Hepatocyte (in vitro differentiated cells): ENCODE measurements at regions not wholly inside any gene's neighbourhood (a gene's known extent, or its start where the extent isn't known, plus 50 kb on each side); places are given as distances from the start of the nearest gene placed in this dataset.
A peak's percentile ranks its signal among the peaks of the same experiment; 100 is the strongest.

Source experiments
- DNase-seq: peaks from one replicate; pipeline ENCODE4 v3.0.0-alpha.2; 2016; ENCODE audit warnings: low spot score
- H2AFZ ChIP-seq: fragments of 200-600 bp; sonication (generic); 2 replicates; pipeline ENCODE4 v1.6.0; 2016; ENCODE audit warnings: antibody characterized with exemption, mild to moderate bottlenecking
- H3K27ac ChIP-seq: fragments of 200-600 bp; sonication (generic); 2 replicates; pipeline ENCODE4 v1.5.1; 2016; ENCODE audit warnings: mild to moderate bottlenecking
- H3K27me3 ChIP-seq: fragments of 200-600 bp; sonication (generic); 2 replicates; pipeline ENCODE4 v1.6.1; 2016
- H3K36me3 ChIP-seq: fragments of 200-600 bp; sonication (generic); replicated peaks from 2 replicates; pipeline ENCODE4 v1.5.1; 2016; ENCODE audit warnings: low read depth; ENCODE audit not compliant: insufficient read depth
- H3K4me1 ChIP-seq: fragments of 200-600 bp; sonication (generic); 2 replicates; pipeline ENCODE4 v1.5.1; 2016; ENCODE audit warnings: mild to moderate bottlenecking, moderate library complexity; ENCODE audit not compliant: insufficient read depth
- H3K4me2 ChIP-seq: fragments of 200-600 bp; sonication (generic); 2 replicates; pipeline ENCODE4 v1.6.0; 2016
- H3K4me3 ChIP-seq: fragments of 200-600 bp; sonication (generic); 2 replicates; pipeline ENCODE4 v1.5.1; 2016; ENCODE audit warnings: mild to moderate bottlenecking
- H3K79me2 ChIP-seq: fragments of 200-600 bp; sonication (generic); 2 replicates; pipeline ENCODE4 v1.6.0; 2017; ENCODE audit warnings: mild to moderate bottlenecking
- H3K9me2 ChIP-seq: fragments of 200-600 bp; sonication (generic); replicated peaks from 2 replicates; pipeline ENCODE4 v1.6.0; 2017; ENCODE audit warnings: mild to moderate bottlenecking; ENCODE audit not compliant: insufficient read depth
- H3K9me3 ChIP-seq: fragments of 200-600 bp; sonication (generic); 2 replicates; pipeline ENCODE4 v1.5.1; 2016; ENCODE audit warnings: low read depth, mild to moderate bottlenecking
- H4K20me1 ChIP-seq: fragments of 200-600 bp; sonication (generic); 2 replicates; pipeline ENCODE4 v1.6.0; 2016; ENCODE audit warnings: mild to moderate bottlenecking; ENCODE audit not compliant: insufficient read depth, poor library complexity, severe bottlenecking
- EZH2 ChIP-seq: fragments of 200-600 bp; sonication (generic); IDR thresholded peaks from 2 replicates; pipeline ENCODE4 v1.6.1; 2016; ENCODE audit warnings: antibody characterized with exemption, mild to moderate bottlenecking, borderline replicate concordance
- EZH2phosphoT487 ChIP-seq: fragments of 200-600 bp; sonication (generic); IDR thresholded peaks from one replicate; pipeline ENCODE4 v1.6.1; 2018; ENCODE audit warnings: antibody characterized with exemption, mild to moderate bottlenecking, low read depth, moderate library complexity; ENCODE audit not compliant: unreplicated experiment, severe bottlenecking
- WGBS: methylation state at CpG from one replicate; pipeline ENCODE4 v1.1.6; 2016; ENCODE audit warnings: low lambda C conversion rate; ENCODE audit errors: missing lambda C conversion rate; 5-methylcytosine and 5-hydroxymethylcytosine counted together
- TF ChIP-seq, protein P1 (sequence below): fragments of 200-600 bp; sonication (generic); IDR thresholded peaks from 2 replicates; pipeline ENCODE4 v1.5.1; 2016; ENCODE audit warnings: antibody characterized with exemption, mild to moderate bottlenecking; ENCODE audit not compliant: poor library complexity

DNA sequence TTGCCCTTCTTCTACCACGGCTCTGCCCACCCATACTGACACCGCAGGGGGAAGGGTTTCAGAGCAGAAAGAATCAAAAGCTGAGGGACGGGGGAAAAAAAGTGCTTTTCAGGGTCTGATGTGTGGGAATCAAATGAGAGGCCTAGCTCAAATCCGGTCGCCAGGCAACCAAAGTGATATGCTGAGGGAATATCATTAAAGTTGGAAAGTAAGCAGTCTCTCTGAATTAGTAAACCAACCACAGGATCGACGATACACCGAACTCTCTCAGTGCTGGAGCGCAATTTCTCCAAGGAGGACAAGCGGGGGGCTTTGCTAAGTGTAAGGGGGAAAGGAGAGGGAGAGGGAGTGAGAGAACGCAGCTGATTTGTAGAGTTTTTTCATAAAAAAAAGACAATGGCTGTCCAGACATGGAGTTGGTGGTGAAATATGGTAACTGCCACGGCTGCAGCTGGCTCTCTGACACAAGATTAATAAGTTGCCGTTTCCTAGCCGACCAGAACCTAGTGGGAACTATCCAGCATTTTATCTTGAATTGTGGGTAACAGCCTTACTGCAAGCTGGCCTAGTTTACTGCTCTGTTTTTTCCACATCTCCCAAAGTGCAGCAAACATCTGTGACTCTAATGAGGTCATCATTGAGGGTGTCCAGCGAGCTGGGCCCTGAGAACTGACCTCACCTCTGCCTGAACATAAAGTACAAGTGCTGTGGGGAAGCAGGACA, 530.2 kb downstream of the SOX2 start:
- Histone ChIP-seq H4K20me1 (no peaks in the 10 kb centered on the region), H3K27ac (peak overlapping the region; percentile 27), H3K9me2 (no peaks in the 10 kb centered on the region), H3K9me3 (no peaks in the 10 kb centered on the region), H3K4me2 (no peak overlapping the region), H3K79me2 (no peaks in the 10 kb centered on the region), H3K27me3 (no peaks in the 10 kb centered on the region), H2AFZ (no peak overlapping the region), H3K4me3 (no peak overlapping the region), H3K36me3 (no peaks in the 10 kb centered on the region), H3K4me1 (no peaks in the 10 kb centered on the region)
- TF ChIP-seq, protein P1, sequence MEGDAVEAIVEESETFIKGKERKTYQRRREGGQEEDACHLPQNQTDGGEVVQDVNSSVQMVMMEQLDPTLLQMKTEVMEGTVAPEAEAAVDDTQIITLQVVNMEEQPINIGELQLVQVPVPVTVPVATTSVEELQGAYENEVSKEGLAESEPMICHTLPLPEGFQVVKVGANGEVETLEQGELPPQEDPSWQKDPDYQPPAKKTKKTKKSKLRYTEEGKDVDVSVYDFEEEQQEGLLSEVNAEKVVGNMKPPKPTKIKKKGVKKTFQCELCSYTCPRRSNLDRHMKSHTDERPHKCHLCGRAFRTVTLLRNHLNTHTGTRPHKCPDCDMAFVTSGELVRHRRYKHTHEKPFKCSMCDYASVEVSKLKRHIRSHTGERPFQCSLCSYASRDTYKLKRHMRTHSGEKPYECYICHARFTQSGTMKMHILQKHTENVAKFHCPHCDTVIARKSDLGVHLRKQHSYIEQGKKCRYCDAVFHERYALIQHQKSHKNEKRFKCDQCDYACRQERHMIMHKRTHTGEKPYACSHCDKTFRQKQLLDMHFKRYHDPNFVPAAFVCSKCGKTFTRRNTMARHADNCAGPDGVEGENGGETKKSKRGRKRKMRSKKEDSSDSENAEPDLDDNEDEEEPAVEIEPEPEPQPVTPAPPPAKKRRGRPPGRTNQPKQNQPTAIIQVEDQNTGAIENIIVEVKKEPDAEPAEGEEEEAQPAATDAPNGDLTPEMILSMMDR = no peak
- TF ChIP-seq EZH2 (no peak), EZH2phosphoT487 (no peak)
- peak; percentile 39 for DNase-seq
- WGBS = 71% methylated on average over 15 of the region's 15 CpGs

DNA sequence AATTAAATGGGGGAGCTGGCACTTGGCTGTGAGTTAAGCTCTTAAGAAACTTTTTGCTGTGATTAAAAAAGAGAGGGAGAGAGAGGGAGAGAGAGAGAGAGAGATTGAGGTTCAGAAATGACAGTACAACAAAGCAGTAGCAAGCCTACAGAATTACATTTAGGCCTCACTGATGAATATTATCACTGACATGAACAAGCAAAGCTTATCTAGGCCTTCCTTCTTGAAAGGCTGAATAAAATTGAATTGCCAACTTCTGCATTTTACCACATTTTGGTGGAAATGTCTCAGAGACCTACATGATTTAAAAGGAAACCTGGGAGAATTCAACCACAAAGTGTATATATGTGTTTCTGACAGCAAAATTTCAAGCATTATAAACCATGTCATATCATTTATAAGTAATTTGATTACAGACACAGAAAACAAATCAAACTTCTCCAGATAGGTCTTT, 530.8 kb downstream of the SOX2 start:
- H3K4me1 ChIP-seq = no peaks in the 10 kb centered on the region
- H3K27ac ChIP-seq = peak overlapping the region; percentile 21
- no peak for TF ChIP-seq EZH2
- TF ChIP-seq EZH2phosphoT487 = no peak
- TF ChIP-seq, protein P1 = no peak
- H3K4me3 ChIP-seq = no peak overlapping the region
- H2AFZ ChIP-seq = no peak overlapping the region
- H3K9me2 ChIP-seq = no peaks in the 10 kb centered on the region
- no peaks in the 10 kb centered on the region for H4K20me1 ChIP-seq
- no peak for DNase-seq
- no peaks in the 10 kb centered on the region for H3K36me3 ChIP-seq
- no peak overlapping the region for H3K4me2 ChIP-seq
- no peaks in the 10 kb centered on the region for H3K79me2 ChIP-seq
- no peaks in the 10 kb centered on the region for H3K27me3 ChIP-seq
- no peaks in the 10 kb centered on the region for H3K9me3 ChIP-seq

DNA sequence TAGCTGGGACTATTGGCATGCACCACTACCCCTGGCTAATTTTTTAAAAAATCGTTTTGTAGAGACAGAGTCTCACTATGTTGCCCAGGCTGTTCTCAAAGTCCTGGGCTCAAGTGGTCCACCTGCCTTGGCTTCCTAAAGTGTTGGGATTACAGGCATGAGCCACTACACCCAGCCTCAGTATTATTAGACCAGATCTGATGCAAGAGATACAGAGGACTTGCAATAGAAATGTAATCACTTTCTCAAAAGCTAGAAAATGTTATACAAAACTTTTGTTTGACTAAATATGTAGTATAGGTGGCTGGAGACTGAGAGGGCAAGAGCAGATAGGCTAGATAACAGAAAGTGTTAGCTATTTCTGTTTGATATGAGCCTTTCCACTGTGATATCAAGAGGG, 531.9 kb downstream of the SOX2 start:
- Histone ChIP-seq H3K4me2 (no peak overlapping the region), H3K27ac (no peak overlapping the region), H4K20me1 (no peaks in the 10 kb centered on the region), H3K9me2 (no peaks in the 10 kb centered on the region), H3K4me3 (no peak overlapping the region), H3K79me2 (no peaks in the 10 kb centered on the region), H3K27me3 (no peaks in the 10 kb centered on the region), H3K9me3 (no peaks in the 10 kb centered on the region), H3K36me3 (no peaks in the 10 kb centered on the region), H3K4me1 (no peaks in the 10 kb centered on the region), H2AFZ (no peak overlapping the region)
- TF ChIP-seq EZH2 = no peak
- TF ChIP-seq, protein P1 = no peak
- TF ChIP-seq EZH2phosphoT487 = no peak
- WGBS = 54% methylated on average over 1 of the region's 1 CpG
- DNase-seq = no peak
